Spleen (tissue), 11 donors: ENCODE measurements at regions not wholly inside any gene's neighbourhood (a gene's known extent, or its start where the extent isn't known, plus 50 kb on each side); places are given as distances from the start of the nearest gene placed in this dataset.
"Not testable (repeated sequence)": the region's sequence is repeated elsewhere in the genome, so short reads cannot be mapped to it uniquely, and the experiment has no call there.

Source experiments
- DNase-seq: peaks from one replicate; pipeline ENCODE4 v3.0.0-alpha.2; 2020
- H3K27ac ChIP-seq, 8 donors: fragments of 200-600 bp; sonication (generic) in 7 of 8; 1 replicate in 4 of 8; 2 replicates in 4 of 8; pipeline versions ENCODE4 v1.5.0 to v1.8.0; 2016 to 2021; ENCODE audit warnings: inconsistent platforms in 4 of 8, mild to moderate bottlenecking in 4 of 8, moderate library complexity in 1 of 8
- H3K27me3 ChIP-seq, 7 donors: fragments of 200-600 bp; sonication (generic) in 6 of 7; replicated peaks in 1 of 7; 1 replicate in 4 of 7; 2 replicates in 3 of 7; pipeline versions ENCODE4 v1.5.0 to v1.8.0; 2016 to 2021; ENCODE audit warnings: inconsistent platforms in 3 of 7, mild to moderate bottlenecking in 1 of 7
- H3K36me3 ChIP-seq, 6 donors: fragments of 200-600 bp; sonication (generic) in 5 of 6; 1 replicate in 4 of 6; 2 replicates in 2 of 6; pipeline versions ENCODE4 v1.5.0 to v1.8.0; 2016 to 2021; ENCODE audit warnings: inconsistent platforms in 2 of 6
- H3K4me1 ChIP-seq, 6 donors: fragments of 200-600 bp; sonication (generic) in 5 of 6; 1 replicate in 3 of 6; 2 replicates in 3 of 6; pipeline versions ENCODE4 v1.5.0 to v1.8.0; 2016 to 2021; ENCODE audit warnings: inconsistent platforms in 3 of 6
- H3K4me3 ChIP-seq, 8 donors: fragments of 200-600 bp; sonication (generic) in 7 of 8; 1 replicate in 4 of 8; 2 replicates in 4 of 8; pipeline versions ENCODE4 v1.5.0 to v1.8.0; 2016 to 2021; ENCODE audit warnings: inconsistent platforms in 4 of 8, mild to moderate bottlenecking in 4 of 8, moderate library complexity in 2 of 8
- H3K9me3 ChIP-seq, 8 donors: fragments of 200-600 bp; sonication (generic) in 7 of 8; 1 replicate in 4 of 8; 2 replicates in 4 of 8; pipeline versions ENCODE4 v1.5.0 to v1.8.0; 2016 to 2021; ENCODE audit warnings: inconsistent platforms in 4 of 8
- POLR2AphosphoS5 ChIP-seq, 3 donors: sonication (generic); formaldehyde crosslinking; IDR thresholded peaks; one replicate each; pipeline ENCODE4 v1.5.1; 2017; ENCODE audit warnings: antibody characterized with exemption in 3 of 3
- whole genome bisulfite sequencing, 5 donors: extraction: QIAGEN DNeasy Blood & Tissue Kit in 3 of 5; methylation state at CpG; one replicate each; pipeline versions ENCODE4 v1.1.5 to v1.1.7; 2013 to 2018; 5-methylcytosine and 5-hydroxymethylcytosine counted together
- intact Hi-C: fragments of 100-400 bp; cut with DNase I; formaldehyde crosslinking; loops from one replicate; pipeline ENCODE4 v1.15.0; 2023; ENCODE audit warnings: low total_unique reads
- donor health status: healthy with polysubstance abuse.
- donor health status: DM: no; HTN: no; CAD: no; lungs with moderate emphysema.
- donor health status: DM: no; HTN: no; CAD: no.
- donor health status: Bipolar disorder and iron deficiency.
- donor health status: healthy.
- donor health status: DM: no; HTN: no; CAD: no.
- donor health status: DM: yes; HTN: yes; CAD: no.

GRCh38 chr1:85520826-85521820, 56.2 kb upstream of the DDAH1 start:
- H3K27me3 ChIP-seq, DNase-seq, H3K4me3 ChIP-seq, H3K36me3 ChIP-seq, intact Hi-C loops, H3K4me1 ChIP-seq, H3K9me3 ChIP-seq, H3K27ac ChIP-seq: not testable (repeated sequence)
- WGBS, 5 donors = 81 to 91% (median 87%) methylated on average over 9 to 11 of the region's 15 CpGs

DNA sequence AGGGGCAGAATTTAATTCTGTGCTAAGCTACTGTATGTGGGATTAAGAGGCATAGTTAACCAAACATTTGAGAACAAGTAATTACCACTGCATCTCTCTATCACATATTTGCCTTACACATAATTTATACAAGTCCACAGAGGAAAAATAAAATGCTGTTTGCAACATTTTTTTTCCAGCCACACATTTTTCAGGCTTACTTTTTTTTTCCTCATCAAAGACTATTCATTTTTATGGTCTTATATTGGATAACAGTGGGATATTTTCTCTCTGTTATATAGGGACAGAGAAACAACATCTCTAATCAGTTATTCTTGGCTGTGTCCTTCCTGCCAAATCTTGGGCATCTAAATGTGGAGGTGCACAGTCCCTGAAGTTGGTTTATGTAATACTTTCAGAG, 57.5 kb upstream of the DDAH1 start:
- DNase-seq, H3K9me3 ChIP-seq, H3K36me3 ChIP-seq, H3K4me1 ChIP-seq, H3K27me3 ChIP-seq, H3K4me3 ChIP-seq, H3K27ac ChIP-seq, intact Hi-C loops: not testable (repeated sequence)

- H3K27ac ChIP-seq, H3K36me3 ChIP-seq, H3K4me1 ChIP-seq, H3K27me3 ChIP-seq, H3K4me3 ChIP-seq, intact Hi-C loops, DNase-seq, H3K9me3 ChIP-seq: not testable (repeated sequence)
- WGBS, 5 donors = 66 to 79% (median 72%) methylated on average over 3 to 4 of the region's 4 CpGs
These were observed 57.5 kb upstream of the CCN1 start for GRCh38 chr1:85523061-85523460.

DNA sequence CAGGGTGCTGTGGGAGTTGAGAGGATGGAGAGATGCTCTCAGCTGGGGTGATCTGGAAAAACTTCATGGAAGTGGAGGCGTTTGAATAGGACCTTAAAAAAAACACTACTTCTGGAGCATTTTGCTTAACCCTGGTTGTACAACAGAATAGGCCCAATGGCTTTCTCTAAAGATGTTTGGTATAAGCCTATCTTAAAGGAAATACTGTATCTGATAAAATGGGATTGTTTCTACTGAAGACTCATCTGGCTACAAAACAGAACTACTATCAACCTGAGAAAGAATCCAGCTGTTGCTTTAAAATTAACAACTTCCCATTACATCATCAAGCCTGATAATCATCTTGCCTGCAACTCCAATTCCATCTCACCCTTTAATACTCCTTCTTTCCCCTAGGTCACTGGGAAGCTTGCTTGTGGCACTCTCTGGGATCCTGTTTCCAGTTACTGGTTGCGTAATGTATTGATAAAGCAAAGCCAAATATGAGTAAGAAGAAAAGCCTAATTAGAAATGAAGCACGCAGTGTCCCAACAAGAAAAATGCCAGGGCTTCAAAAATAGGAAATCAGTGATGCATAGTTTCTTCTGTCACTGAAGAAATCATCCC, 56.2 kb upstream of the CCN1 start:
- H3K4me1 ChIP-seq, H3K27ac ChIP-seq, H3K36me3 ChIP-seq, intact Hi-C loops, H3K27me3 ChIP-seq, H3K4me3 ChIP-seq, DNase-seq, H3K9me3 ChIP-seq: not testable (repeated sequence)
- WGBS, 5 donors = 72 to 87% (median 83%) methylated on average over 2 to 3 of the region's 3 CpGs
- peak in 1 of 3 donors; percentile 32 for TF ChIP-seq POLR2AphosphoS5 (IDR thresholded peaks at IDR 0.05)

DNA sequence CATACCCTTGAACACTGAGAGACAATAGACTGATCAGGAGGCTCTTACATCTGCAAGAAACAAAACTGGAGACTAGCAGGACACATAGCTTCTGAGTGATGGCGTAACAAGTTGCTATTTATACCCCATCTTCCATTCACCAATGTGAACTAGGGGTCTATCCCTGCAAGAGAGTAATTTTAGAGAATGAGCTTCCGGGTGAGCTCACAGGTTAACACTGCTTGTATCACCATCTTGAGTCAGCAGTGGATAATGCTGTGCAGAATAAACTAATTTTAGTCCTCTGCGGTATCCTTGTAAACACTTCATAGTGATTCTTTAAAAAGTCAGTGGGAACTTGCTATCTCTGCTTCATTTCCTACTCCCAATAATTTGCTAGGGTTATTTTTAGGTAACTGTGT, 55.0 kb upstream of the CCN1 start:
- H3K27me3 ChIP-seq, H3K4me1 ChIP-seq, H3K36me3 ChIP-seq, DNase-seq, H3K9me3 ChIP-seq, H3K27ac ChIP-seq, H3K4me3 ChIP-seq, intact Hi-C loops: not testable (repeated sequence)
- 79 to 97% (median 94%) methylated on average over 2 to 3 of the region's 3 CpGs for WGBS, 5 donors

GRCh38 chr1:85526216-85526615, 54.3 kb upstream of the CCN1 start:
- H3K27ac ChIP-seq, H3K4me3 ChIP-seq, DNase-seq, intact Hi-C loops, H3K9me3 ChIP-seq, H3K4me1 ChIP-seq, H3K36me3 ChIP-seq, H3K27me3 ChIP-seq: not testable (repeated sequence)
- WGBS, 5 donors = 83 to 96% (median 91%) methylated on average over 3 of the region's 3 CpGs

- H3K27me3 ChIP-seq, DNase-seq, H3K4me1 ChIP-seq, H3K36me3 ChIP-seq, H3K9me3 ChIP-seq, intact Hi-C loops, H3K4me3 ChIP-seq, H3K27ac ChIP-seq: not testable (repeated sequence)
- WGBS, 5 donors = 42 to 53% (median 45%) methylated on average over 4 of the region's 4 CpGs
These were observed 53.4 kb upstream of the CCN1 start for GRCh38 chr1:85527145-85527544.
